ENCODE measurements at regions not wholly inside any gene's neighbourhood (a gene's known extent, or its start where the extent isn't known, plus 50 kb on each side); places are given as distances from the start of the nearest gene placed in this dataset.

- TF ChIP-seq CTCF (IDR thresholded peaks at IDR 0.05; ENCODE audit: insufficient read depth, low read length, missing control alignments) = no peak
- DNase-seq (ENCODE audit: low read depth, low spot score) = no peak
- POLR2A ChIA-PET = no interaction called here
- H3K4me3 ChIP-seq (ENCODE audit: low read depth, low read length) = no peak overlapping the region
- CTCF ChIA-PET = no interaction called here
These were observed 256.7 kb downstream of the KLF6 start for GRCh38 chr10:3528271-3528670.

- no peak overlapping the region for H3K4me3 ChIP-seq (ENCODE audit: low read depth, low read length)
- CTCF ChIA-PET = no interaction called here
- TF ChIP-seq CTCF (IDR thresholded peaks at IDR 0.05; ENCODE audit: insufficient read depth, low read length, missing control alignments) = no peak
- POLR2A ChIA-PET = no interaction called here
- no peak for DNase-seq (ENCODE audit: low read depth, low spot score)
These were observed 257.1 kb downstream of the KLF6 start for GRCh38 chr10:3527869-3528268.

GRCh38 chr10:3526727-3527501, 258.1 kb downstream of the KLF6 start:
- no peak overlapping the region for H3K4me3 ChIP-seq (ENCODE audit: low read depth, low read length)
- POLR2A ChIA-PET = interaction anchor here (0.8 kb wide), 1 partner anchor 249 kb away, joined by 3 read pairs; no protein-coding TSS in a partner anchor
- TF ChIP-seq CTCF (IDR thresholded peaks at IDR 0.05; ENCODE audit: insufficient read depth, low read length, missing control alignments) = no peak
- CTCF ChIA-PET = no interaction called here
- peak; percentile 77 for DNase-seq (ENCODE audit: low read depth, low spot score)

GRCh38 chr10:3525832-3526449, 259.1 kb downstream of the KLF6 start:
- CTCF ChIA-PET = interaction anchor here (1.0 to 1.4 kb wide), 2 partner anchors 8 to 10 kb away, joined by 3 to 4 read pairs; no protein-coding TSS in a partner anchor
- H3K4me3 ChIP-seq (ENCODE audit: low read depth, low read length) = no peak overlapping the region
- POLR2A ChIA-PET = interaction anchor here (0.6 to 1.0 kb wide), 3 partner anchors 250 to 259 kb away, joined by 3 read pairs; partner anchors contain the start of gene KLF6
- peak; percentile 92 for DNase-seq (ENCODE audit: low read depth, low spot score)
- no peak for TF ChIP-seq CTCF (IDR thresholded peaks at IDR 0.05; ENCODE audit: insufficient read depth, low read length, missing control alignments)

GRCh38 chr10:3524086-3524960, 260.7 kb downstream of the KLF6 start:
- CTCF ChIA-PET = interaction anchor here (1.4 kb wide), 1 partner anchor 8 kb away, joined by 4 read pairs; no protein-coding TSS in a partner anchor
- no peak for DNase-seq (ENCODE audit: low read depth, low spot score)
- POLR2A ChIA-PET = no interaction called here
- TF ChIP-seq CTCF (IDR thresholded peaks at IDR 0.05; ENCODE audit: insufficient read depth, low read length, missing control alignments) = no peak
- H3K4me3 ChIP-seq (ENCODE audit: low read depth, low read length) = no peak overlapping the region

All from AG04449 (cell line).